ENCODE measurements at regions not wholly inside any gene's neighbourhood (a gene's known extent, or its start where the extent isn't known, plus 50 kb on each side); places are given as distances from the start of the nearest gene placed in this dataset.

DNA sequence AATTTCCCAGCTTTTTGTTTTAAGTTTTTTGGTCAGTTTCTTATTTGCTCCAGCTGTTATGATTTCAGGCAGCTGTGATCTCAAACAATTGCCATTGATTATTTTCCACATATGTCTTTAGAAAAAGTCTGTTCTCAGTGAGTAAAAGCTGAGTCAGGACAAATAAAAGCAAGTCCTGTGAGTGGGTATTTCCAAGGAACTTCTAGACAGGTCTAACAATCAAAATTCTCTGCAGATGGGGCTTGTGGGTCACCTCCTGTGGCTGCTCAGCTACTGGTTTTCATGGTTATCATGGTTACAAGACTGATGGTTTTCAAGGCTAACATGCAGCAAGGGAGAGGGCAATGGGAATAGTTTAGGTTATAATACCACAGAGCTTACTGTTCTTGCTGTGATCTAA is 585.7 kb downstream of the LMO4 start:
- FAIRE-seq = no peak
- intact Hi-C loops (cut with micrococcal nuclease; ENCODE audit: unreplicated experiment) (no loop called here), in situ Hi-C loops (cut with MboI) (no loop called here)
- SMC1A ChIA-PET (ENCODE audit: uncharacterized antibody, unreplicated experiment) = interaction anchor here (0.9 to 1.0 kb wide), 2 partner anchors 16 to 33 kb away, joined by 3 read pairs; no protein-coding TSS in a partner anchor
- no peak overlapping the region for H3K4me3 ChIP-seq
- CTCF ChIA-PET = interaction anchor here (1.5 kb wide), 1 partner anchor 588 kb away, joined by 4 read pairs; no protein-coding TSS in a partner anchor
- H3K79me2 ChIP-seq (ENCODE audit: control insufficient read depth, insufficient read depth, low read length) = no peaks in the 10 kb centered on the region
- no peak overlapping the region for H2AFZ ChIP-seq (ENCODE audit: control insufficient read depth, low read depth, low read length)
- no peak overlapping the region for H3K4me2 ChIP-seq (ENCODE audit: control insufficient read depth, insufficient read depth)
- no peaks in the 10 kb centered on the region for H3K4me1 ChIP-seq (ENCODE audit: control insufficient read depth, insufficient read depth, low read length)
- H4K20me1 ChIP-seq (ENCODE audit: control insufficient read depth, insufficient read depth) = no peaks in the 10 kb centered on the region
- no peak for ATAC-seq
- TF ChIP-seq MYB (IDR thresholded peaks at IDR 0.05; ENCODE audit: borderline replicate concordance, low read depth, low read length) (no peak), SREBF1 (IDR thresholded peaks at IDR 0.05; ENCODE audit: low read length) (no peak), SUPT20H (IDR thresholded peaks at IDR 0.05; ENCODE audit: borderline replicate concordance, control insufficient read depth, low read depth, low read length) (no peak), CEBPB (IDR thresholded peaks at IDR 0.05; ENCODE audit: borderline replicate concordance in 1 of 2, low read depth in 2 of 2, low read length in 2 of 2) (no peak), ESRRA (IDR thresholded peaks at IDR 0.05; ENCODE audit: low read length) (no peak), KAT2A (conservative IDR thresholded peaks at IDR 0.05; ENCODE audit: control insufficient read depth, low read depth, low read length) (no peak), CREM (IDR thresholded peaks at IDR 0.05; ENCODE audit: low read depth) (no peak), RCOR1 (conservative IDR thresholded peaks at IDR 0.05; ENCODE audit: low read depth, low read length) (no peak), RBBP5 (conservative IDR thresholded peaks at IDR 0.05) (no peak), PAX5 (IDR thresholded peaks at IDR 0.05; ENCODE audit: borderline replicate concordance, low read depth, low read length) (no peak), NFYB (IDR thresholded peaks at IDR 0.05; ENCODE audit: insufficient read depth, low read depth, low read length) (no peak), SMARCA5 (IDR thresholded peaks at IDR 0.05) (no peak), NFYA (IDR thresholded peaks at IDR 0.05; ENCODE audit: borderline replicate concordance, low read depth, low read length) (no peak), TCF3 (IDR thresholded peaks at IDR 0.05; ENCODE audit: borderline replicate concordance, insufficient read depth, low read depth, low read length) (no peak), SIX5 (IDR thresholded peaks at IDR 0.05; ENCODE audit: low read depth, low read length, severe bottlenecking) (no peak)
- TF ChIP-seq, protein P1, sequence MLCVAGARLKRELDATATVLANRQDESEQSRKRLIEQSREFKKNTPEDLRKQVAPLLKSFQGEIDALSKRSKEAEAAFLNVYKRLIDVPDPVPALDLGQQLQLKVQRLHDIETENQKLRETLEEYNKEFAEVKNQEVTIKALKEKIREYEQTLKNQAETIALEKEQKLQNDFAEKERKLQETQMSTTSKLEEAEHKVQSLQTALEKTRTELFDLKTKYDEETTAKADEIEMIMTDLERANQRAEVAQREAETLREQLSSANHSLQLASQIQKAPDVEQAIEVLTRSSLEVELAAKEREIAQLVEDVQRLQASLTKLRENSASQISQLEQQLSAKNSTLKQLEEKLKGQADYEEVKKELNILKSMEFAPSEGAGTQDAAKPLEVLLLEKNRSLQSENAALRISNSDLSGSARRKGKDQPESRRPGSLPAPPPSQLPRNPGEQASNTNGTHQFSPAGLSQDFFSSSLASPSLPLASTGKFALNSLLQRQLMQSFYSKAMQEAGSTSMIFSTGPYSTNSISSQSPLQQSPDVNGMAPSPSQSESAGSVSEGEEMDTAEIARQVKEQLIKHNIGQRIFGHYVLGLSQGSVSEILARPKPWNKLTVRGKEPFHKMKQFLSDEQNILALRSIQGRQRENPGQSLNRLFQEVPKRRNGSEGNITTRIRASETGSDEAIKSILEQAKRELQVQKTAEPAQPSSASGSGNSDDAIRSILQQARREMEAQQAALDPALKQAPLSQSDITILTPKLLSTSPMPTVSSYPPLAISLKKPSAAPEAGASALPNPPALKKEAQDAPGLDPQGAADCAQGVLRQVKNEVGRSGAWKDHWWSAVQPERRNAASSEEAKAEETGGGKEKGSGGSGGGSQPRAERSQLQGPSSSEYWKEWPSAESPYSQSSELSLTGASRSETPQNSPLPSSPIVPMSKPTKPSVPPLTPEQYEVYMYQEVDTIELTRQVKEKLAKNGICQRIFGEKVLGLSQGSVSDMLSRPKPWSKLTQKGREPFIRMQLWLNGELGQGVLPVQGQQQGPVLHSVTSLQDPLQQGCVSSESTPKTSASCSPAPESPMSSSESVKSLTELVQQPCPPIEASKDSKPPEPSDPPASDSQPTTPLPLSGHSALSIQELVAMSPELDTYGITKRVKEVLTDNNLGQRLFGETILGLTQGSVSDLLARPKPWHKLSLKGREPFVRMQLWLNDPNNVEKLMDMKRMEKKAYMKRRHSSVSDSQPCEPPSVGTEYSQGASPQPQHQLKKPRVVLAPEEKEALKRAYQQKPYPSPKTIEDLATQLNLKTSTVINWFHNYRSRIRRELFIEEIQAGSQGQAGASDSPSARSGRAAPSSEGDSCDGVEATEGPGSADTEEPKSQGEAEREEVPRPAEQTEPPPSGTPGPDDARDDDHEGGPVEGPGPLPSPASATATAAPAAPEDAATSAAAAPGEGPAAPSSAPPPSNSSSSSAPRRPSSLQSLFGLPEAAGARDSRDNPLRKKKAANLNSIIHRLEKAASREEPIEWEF (IDR thresholded peaks at IDR 0.05; ENCODE audit: insufficient replicate concordance, low read depth, low read length) = no peak
- TF ChIP-seq, protein P2, sequence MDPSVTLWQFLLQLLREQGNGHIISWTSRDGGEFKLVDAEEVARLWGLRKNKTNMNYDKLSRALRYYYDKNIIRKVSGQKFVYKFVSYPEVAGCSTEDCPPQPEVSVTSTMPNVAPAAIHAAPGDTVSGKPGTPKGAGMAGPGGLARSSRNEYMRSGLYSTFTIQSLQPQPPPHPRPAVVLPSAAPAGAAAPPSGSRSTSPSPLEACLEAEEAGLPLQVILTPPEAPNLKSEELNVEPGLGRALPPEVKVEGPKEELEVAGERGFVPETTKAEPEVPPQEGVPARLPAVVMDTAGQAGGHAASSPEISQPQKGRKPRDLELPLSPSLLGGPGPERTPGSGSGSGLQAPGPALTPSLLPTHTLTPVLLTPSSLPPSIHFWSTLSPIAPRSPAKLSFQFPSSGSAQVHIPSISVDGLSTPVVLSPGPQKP (IDR thresholded peaks at IDR 0.05; ENCODE audit: low read depth, low read length) = no peak
- H3K9me3 ChIP-seq (replicated peaks; ENCODE audit: control insufficient read depth, insufficient read depth, low read length) = no peaks in the 10 kb centered on the region
- POLR2A ChIA-PET = no interaction called here
- RAD21 ChIA-PET (ENCODE audit: unreplicated experiment) = no interaction called here
- BruUV-seq (replicated peaks) = no TSS peak
- H3K9ac ChIP-seq (ENCODE audit: control insufficient read depth, insufficient read depth, low read length) = no peak overlapping the region
- H3K36me3 ChIP-seq (ENCODE audit: control insufficient read depth in 2 of 2, insufficient read depth in 2 of 2, low read length in 1 of 2) = no peaks in the 10 kb centered on the region
- H3K27ac ChIP-seq (ENCODE audit: control insufficient read depth, insufficient read depth) = no peak overlapping the region
- H3K27me3 ChIP-seq (replicated peaks in 1 of 2; ENCODE audit: control insufficient read depth in 2 of 2, insufficient read depth in 2 of 2, low read length in 1 of 2) = no peaks in the 10 kb centered on the region; a peak in 1 of 4 replicates
- no peak for DNase-seq (ENCODE audit: low read depth, low spot score)

Measured in GM12878 (cell line).